Tibial artery (tissue), 4 donors: ENCODE measurements at regions not wholly inside any gene's neighbourhood (a gene's known extent, or its start where the extent isn't known, plus 50 kb on each side); places are given as distances from the start of the nearest gene placed in this dataset.

Source experiments
- DNase-seq, 2 donors: peaks; one replicate each; pipeline ENCODE4 v3.0.0-alpha.2; 2019
- H3K27ac ChIP-seq, 2 donors: fragments of 200-600 bp; sonication (generic) in 1 of 2; 1 replicate in 1 of 2; 2 replicates in 1 of 2; pipeline ENCODE4 v1.5.1; 2018 to 2019; ENCODE audit warnings: mild to moderate bottlenecking in 1 of 2
- H3K27me3 ChIP-seq, 2 donors: fragments of 200-600 bp; sonication (generic) in 1 of 2; one replicate each; pipeline versions ENCODE4 v1.5.1 to v1.6.0; 2016 to 2019
- H3K36me3 ChIP-seq, 3 donors: fragments of 200-600 bp; sonication (generic) in 2 of 3; one replicate each; pipeline ENCODE4 v1.5.1; 2016 to 2019; ENCODE audit warnings: mild to moderate bottlenecking in 2 of 3
- H3K4me1 ChIP-seq, 4 donors: fragments of 200-600 bp; sonication (generic) in 2 of 4; 1 replicate in 3 of 4; 2 replicates in 1 of 4; pipeline ENCODE4 v1.5.1; 2016 to 2019
- H3K4me3 ChIP-seq, 2 donors: fragments of 200-600 bp; sonication (generic) in 1 of 2; 1 replicate in 1 of 2; 2 replicates in 1 of 2; pipeline ENCODE4 v1.5.1; 2018 to 2019; ENCODE audit warnings: mild to moderate bottlenecking in 2 of 2
- H3K9me3 ChIP-seq, 3 donors: fragments of 200-600 bp; sonication (generic) in 1 of 3; one replicate each; pipeline ENCODE4 v1.5.1; 2016 to 2019
- intact Hi-C: fragments of 100-400 bp; cut with DNase I; formaldehyde crosslinking; loops from one replicate; pipeline ENCODE4 v1.15.0; 2023; ENCODE audit warnings: low total_unique reads
- TF ChIP-seq, protein P1 (sequence below), 2 experiments: fragments of 200-600 bp in 1 of 2; fragments of 450-650 bp in 1 of 2; IDR thresholded peaks; one replicate each; pipeline ENCODE4 v1.5.1; 2017 to 2019; ENCODE audit warnings: antibody characterized with exemption in 2 of 2, mild to moderate bottlenecking in 1 of 2, moderate library complexity in 1 of 2

- TF ChIP-seq, protein P1, sequence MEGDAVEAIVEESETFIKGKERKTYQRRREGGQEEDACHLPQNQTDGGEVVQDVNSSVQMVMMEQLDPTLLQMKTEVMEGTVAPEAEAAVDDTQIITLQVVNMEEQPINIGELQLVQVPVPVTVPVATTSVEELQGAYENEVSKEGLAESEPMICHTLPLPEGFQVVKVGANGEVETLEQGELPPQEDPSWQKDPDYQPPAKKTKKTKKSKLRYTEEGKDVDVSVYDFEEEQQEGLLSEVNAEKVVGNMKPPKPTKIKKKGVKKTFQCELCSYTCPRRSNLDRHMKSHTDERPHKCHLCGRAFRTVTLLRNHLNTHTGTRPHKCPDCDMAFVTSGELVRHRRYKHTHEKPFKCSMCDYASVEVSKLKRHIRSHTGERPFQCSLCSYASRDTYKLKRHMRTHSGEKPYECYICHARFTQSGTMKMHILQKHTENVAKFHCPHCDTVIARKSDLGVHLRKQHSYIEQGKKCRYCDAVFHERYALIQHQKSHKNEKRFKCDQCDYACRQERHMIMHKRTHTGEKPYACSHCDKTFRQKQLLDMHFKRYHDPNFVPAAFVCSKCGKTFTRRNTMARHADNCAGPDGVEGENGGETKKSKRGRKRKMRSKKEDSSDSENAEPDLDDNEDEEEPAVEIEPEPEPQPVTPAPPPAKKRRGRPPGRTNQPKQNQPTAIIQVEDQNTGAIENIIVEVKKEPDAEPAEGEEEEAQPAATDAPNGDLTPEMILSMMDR (IDR thresholded peaks at IDR 0.05) = no peak
- H3K36me3 ChIP-seq = no peaks in the 10 kb centered on the region
- no peak overlapping the region for H3K4me3 ChIP-seq
- DNase-seq = no peak
- no peaks in the 10 kb centered on the region for H3K27me3 ChIP-seq
- no peak overlapping the region for H3K27ac ChIP-seq
- intact Hi-C loops = no loop called here
- peaks cover 0 to 6% (median 0%) of the 10 kb centered on the region in 3 donors for H3K9me3 ChIP-seq
- H3K4me1 ChIP-seq = no peaks in the 10 kb centered on the region
Observed at GRCh38 chr11:15378941-15379340, 264.2 kb downstream of the INSC start.

GRCh38 chr11:15379483-15379882 is 264.8 kb downstream of the INSC start:
- H3K9me3 ChIP-seq = peaks cover 0 to 6% (median 0%) of the 10 kb centered on the region in 3 donors
- DNase-seq = no peak
- intact Hi-C loops = no loop called here
- no peak overlapping the region for H3K27ac ChIP-seq
- H3K36me3 ChIP-seq = no peaks in the 10 kb centered on the region
- H3K4me3 ChIP-seq = no peak overlapping the region
- no peaks in the 10 kb centered on the region for H3K27me3 ChIP-seq
- TF ChIP-seq, protein P1 (IDR thresholded peaks at IDR 0.05) = no peak
- H3K4me1 ChIP-seq = no peaks in the 10 kb centered on the region

GRCh38 chr11:15390857-15391256 is 276.1 kb downstream of the INSC start:
- Histone ChIP-seq H3K4me1 (no peaks in the 10 kb centered on the region), H3K9me3 (peaks cover 0 to 10% (median 7%) of the 10 kb centered on the region in 3 donors), H3K27me3 (no peaks in the 10 kb centered on the region), H3K27ac (no peak overlapping the region), H3K4me3 (no peak overlapping the region), H3K36me3 (no peaks in the 10 kb centered on the region)
- TF ChIP-seq, protein P1 (IDR thresholded peaks at IDR 0.05) = no peak
- no peak for DNase-seq
- intact Hi-C loops = no loop called here

GRCh38 chr11:15396778-15397177 is 282.1 kb downstream of the INSC start:
- intact Hi-C loops = no loop called here
- no peaks in the 10 kb centered on the region for H3K4me1 ChIP-seq
- DNase-seq = no peak
- H3K9me3 ChIP-seq = peaks cover 0 to 21% (median 6%) of the 10 kb centered on the region in 3 donors
- no peaks in the 10 kb centered on the region for H3K27me3 ChIP-seq
- TF ChIP-seq, protein P1 (IDR thresholded peaks at IDR 0.05) = no peak
- no peaks in the 10 kb centered on the region for H3K36me3 ChIP-seq
- H3K4me3 ChIP-seq = no peak overlapping the region
- H3K27ac ChIP-seq = no peak overlapping the region

DNA sequence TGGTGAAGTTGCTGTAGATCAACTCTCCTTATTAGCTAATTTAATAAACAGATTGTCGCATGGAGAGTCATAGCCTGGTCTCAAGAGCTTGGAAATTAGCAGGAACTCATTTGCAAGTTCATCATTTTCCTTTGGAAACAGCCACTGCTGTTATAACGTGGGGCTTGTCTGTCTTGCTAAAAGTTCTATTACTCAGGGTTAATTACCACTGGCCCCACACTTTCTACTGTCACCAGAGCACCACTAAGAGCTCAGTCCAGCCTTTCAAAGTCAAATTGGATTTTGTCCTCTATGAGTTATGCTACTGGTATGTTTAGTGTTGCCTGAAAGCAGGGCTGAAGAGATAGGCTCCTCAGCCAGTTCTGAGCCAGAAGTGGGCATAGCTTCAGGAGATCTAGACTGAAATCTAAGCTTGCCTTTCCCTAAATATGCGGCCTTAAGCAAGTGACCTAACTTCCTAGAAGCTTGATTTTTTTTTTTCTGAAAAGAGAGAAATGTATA is 292.2 kb downstream of the INSC start:
- TF ChIP-seq, protein P1 (IDR thresholded peaks at IDR 0.05) = no peak
- Histone ChIP-seq H3K4me1 (no peaks in the 10 kb centered on the region), H3K36me3 (no peaks in the 10 kb centered on the region), H3K9me3 (no peaks in the 10 kb centered on the region), H3K27me3 (no peaks in the 10 kb centered on the region), H3K4me3 (no peak overlapping the region), H3K27ac (no peak overlapping the region)
- DNase-seq = no peak
- intact Hi-C loops = no loop called here

DNA sequence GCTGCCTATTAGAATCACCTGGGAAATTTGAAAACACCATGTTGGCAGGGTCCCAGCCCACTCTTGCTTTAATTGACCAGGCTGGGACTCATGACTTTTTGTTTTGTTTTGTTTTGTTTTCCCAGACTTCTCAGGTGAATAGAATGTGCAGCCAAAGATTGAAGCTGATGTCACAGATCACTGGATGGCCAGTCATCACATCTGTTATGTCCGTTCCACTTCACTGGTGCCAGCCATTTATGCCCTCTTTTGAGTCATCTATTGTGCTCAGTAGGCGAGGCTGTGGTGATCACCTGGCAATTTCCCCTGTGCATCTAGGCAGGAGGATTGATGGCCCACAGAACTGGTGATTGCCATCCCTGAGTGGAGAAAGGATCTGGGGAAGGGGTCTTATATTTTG is 297.3 kb downstream of the INSC start:
- H3K4me1 ChIP-seq = no peaks in the 10 kb centered on the region
- no peak overlapping the region for H3K4me3 ChIP-seq
- no peaks in the 10 kb centered on the region for H3K36me3 ChIP-seq
- DNase-seq = no peak
- no peaks in the 10 kb centered on the region for H3K27me3 ChIP-seq
- TF ChIP-seq, protein P1 (IDR thresholded peaks at IDR 0.05) = no peak
- intact Hi-C loops = no loop called here
- H3K27ac ChIP-seq = no peak overlapping the region
- no peaks in the 10 kb centered on the region for H3K9me3 ChIP-seq
